ENCODE measurements at regions not wholly inside any gene's neighbourhood (a gene's known extent, or its start where the extent isn't known, plus 50 kb on each side); places are given as distances from the start of the nearest gene placed in this dataset.

GRCh38 chr5:6125781-6126180, 252.6 kb downstream of the MED10 start:
- Histone ChIP-seq H2AFZ (ENCODE audit: low read length) (no peak overlapping the region), H3K4me2 (ENCODE audit: low read depth, low read length) (no peak overlapping the region), H4K20me1 (ENCODE audit: insufficient read depth, low read length) (no peaks in the 10 kb centered on the region), H3K9me3 (replicated peaks; ENCODE audit: insufficient read depth, low read length) (no peaks in the 10 kb centered on the region), H3K4me1 (ENCODE audit: low read length) (no peaks in the 10 kb centered on the region), H3F3A (ENCODE audit: insufficient read depth, low read length) (no peaks in the 10 kb centered on the region), H3K36me3 (replicated peaks; ENCODE audit: insufficient read depth, low read length) (no peaks in the 10 kb centered on the region), H3K27me3 (replicated peaks; ENCODE audit: insufficient read depth, low read length) (no peaks in the 10 kb centered on the region), H3K9me2 (replicated peaks; ENCODE audit: insufficient read depth, low read length) (no peaks in the 10 kb centered on the region), H3K9ac (ENCODE audit: low read length) (no peak overlapping the region), H3K27ac (ENCODE audit: low read length) (no peak overlapping the region), H3K4me3 (ENCODE audit: low read length) (no peak overlapping the region), H3K79me2 (ENCODE audit: low read length) (no peaks in the 10 kb centered on the region)
- TF ChIP-seq CTCF (IDR thresholded peaks at IDR 0.05; ENCODE audit: low read length) (no peak), EZH2 (optimal IDR thresholded peaks at IDR 0.05; ENCODE audit: low read depth, low read length) (no peak), EZH2phosphoT487 (IDR thresholded peaks at IDR 0.05; ENCODE audit: low read length) (no peak)
- no peak for DNase-seq

- Histone ChIP-seq H3K27ac (ENCODE audit: low read length) (no peak overlapping the region), H3K9me2 (replicated peaks; ENCODE audit: insufficient read depth, low read length) (no peaks in the 10 kb centered on the region), H3K4me1 (ENCODE audit: low read length) (no peaks in the 10 kb centered on the region), H3K4me2 (ENCODE audit: low read depth, low read length) (no peak overlapping the region), H3K9me3 (replicated peaks; ENCODE audit: insufficient read depth, low read length) (no peaks in the 10 kb centered on the region), H3K79me2 (ENCODE audit: low read length) (no peaks in the 10 kb centered on the region), H3F3A (ENCODE audit: insufficient read depth, low read length) (no peaks in the 10 kb centered on the region), H3K4me3 (ENCODE audit: low read length) (no peak overlapping the region), H3K36me3 (replicated peaks; ENCODE audit: insufficient read depth, low read length) (no peaks in the 10 kb centered on the region), H3K9ac (ENCODE audit: low read length) (no peak overlapping the region), H4K20me1 (ENCODE audit: insufficient read depth, low read length) (no peaks in the 10 kb centered on the region), H3K27me3 (replicated peaks; ENCODE audit: insufficient read depth, low read length) (no peaks in the 10 kb centered on the region), H2AFZ (ENCODE audit: low read length) (no peak overlapping the region)
- DNase-seq = no peak
- TF ChIP-seq CTCF (IDR thresholded peaks at IDR 0.05; ENCODE audit: low read length) = no peak
- TF ChIP-seq EZH2 (optimal IDR thresholded peaks at IDR 0.05; ENCODE audit: low read depth, low read length) = no peak
- TF ChIP-seq EZH2phosphoT487 (IDR thresholded peaks at IDR 0.05; ENCODE audit: low read length) = no peak
These were observed 259.7 kb downstream of the MED10 start for GRCh38 chr5:6118691-6119090.

GRCh38 chr5:6117212-6117611, 261.1 kb downstream of the MED10 start:
- no peak overlapping the region for H2AFZ ChIP-seq (ENCODE audit: low read length)
- H3K4me2 ChIP-seq (ENCODE audit: low read depth, low read length) = no peak overlapping the region
- no peaks in the 10 kb centered on the region for H3K36me3 ChIP-seq (replicated peaks; ENCODE audit: insufficient read depth, low read length)
- no peak overlapping the region for H3K9ac ChIP-seq (ENCODE audit: low read length)
- H3K9me2 ChIP-seq (replicated peaks; ENCODE audit: insufficient read depth, low read length) = no peaks in the 10 kb centered on the region
- TF ChIP-seq CTCF (IDR thresholded peaks at IDR 0.05; ENCODE audit: low read length) (no peak), EZH2phosphoT487 (IDR thresholded peaks at IDR 0.05; ENCODE audit: low read length) (no peak), EZH2 (optimal IDR thresholded peaks at IDR 0.05; ENCODE audit: low read depth, low read length) (no peak)
- H3K4me1 ChIP-seq (ENCODE audit: low read length) = no peaks in the 10 kb centered on the region
- no peak overlapping the region for H3K27ac ChIP-seq (ENCODE audit: low read length)
- H3K79me2 ChIP-seq (ENCODE audit: low read length) = no peaks in the 10 kb centered on the region
- no peak overlapping the region for H3K4me3 ChIP-seq (ENCODE audit: low read length)
- H3K27me3 ChIP-seq (replicated peaks; ENCODE audit: insufficient read depth, low read length) = no peaks in the 10 kb centered on the region
- H3F3A ChIP-seq (ENCODE audit: insufficient read depth, low read length) = no peaks in the 10 kb centered on the region
- no peaks in the 10 kb centered on the region for H4K20me1 ChIP-seq (ENCODE audit: insufficient read depth, low read length)
- no peaks in the 10 kb centered on the region for H3K9me3 ChIP-seq (replicated peaks; ENCODE audit: insufficient read depth, low read length)
- DNase-seq = no peak

Measured in MM.1S (cell line).